ENCODE measurements at regions not wholly inside any gene's neighbourhood (a gene's known extent, or its start where the extent isn't known, plus 50 kb on each side); places are given as distances from the start of the nearest gene placed in this dataset.
"Not testable (repeated sequence)": the region's sequence is repeated elsewhere in the genome, so short reads cannot be mapped to it uniquely, and the experiment has no call there.

DNA sequence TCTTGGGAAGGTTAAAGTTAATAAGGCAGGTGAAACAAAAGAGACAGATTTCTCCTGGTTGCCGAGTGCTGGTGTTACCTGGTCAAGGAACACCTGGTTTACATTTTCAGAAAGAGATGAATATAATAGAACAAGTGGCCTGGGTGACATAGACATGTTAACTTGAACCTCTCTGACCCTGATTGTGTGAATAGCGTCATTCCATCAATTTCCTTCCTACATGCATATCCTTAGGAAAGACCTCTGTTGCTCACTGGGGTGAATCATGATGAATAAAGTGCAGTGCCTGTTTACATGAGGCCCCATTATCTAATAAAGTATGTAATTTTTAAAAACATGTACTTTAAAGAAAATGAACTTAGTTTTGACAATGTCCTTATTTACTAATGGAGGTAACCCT is 1822.9 kb upstream of the FLRT2 start:
- Mint-ChIP-seq H3K27me3 (ENCODE audit: low read depth) (no peaks in the 10 kb centered on the region), H3K27ac (no peak overlapping the region), H3K9me3 (peaks cover 9% of the 10 kb centered on the region), H3K36me3 (ENCODE audit: low read depth) (no peaks in the 10 kb centered on the region), H3K4me1 (ENCODE audit: low read depth) (no peaks in the 10 kb centered on the region), H3K4me3 (no peak overlapping the region)
- CTCF ChIA-PET: interaction anchor here (0.6 kb wide), 1 partner anchor 283 kb away, joined by 4 read pairs; no protein-coding TSS in a partner anchor
- no peak for DNase-seq
- intact Hi-C loops (cut with micrococcal nuclease): no loop called here

DNA sequence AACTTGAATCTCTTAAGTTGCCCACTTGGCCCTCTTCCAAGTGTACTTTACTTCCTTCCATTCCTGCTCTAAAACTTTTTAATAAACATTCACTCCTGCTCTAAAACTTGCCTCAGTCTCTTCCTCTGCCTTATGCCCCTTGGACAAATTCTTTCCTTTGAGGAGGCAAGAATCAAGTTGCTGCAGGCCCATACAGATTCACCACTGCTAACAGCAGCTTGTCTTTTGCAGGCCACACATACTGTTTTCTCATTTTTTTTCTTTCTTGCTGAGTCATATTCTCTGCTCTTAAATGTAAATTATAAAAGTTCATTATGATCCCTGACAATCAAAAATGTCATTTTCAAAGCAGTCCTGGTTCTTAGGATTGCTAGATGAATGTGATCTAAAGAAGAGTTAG is 1820.8 kb upstream of the FLRT2 start:
- Mint-ChIP-seq H3K27me3 (ENCODE audit: low read depth) (no peaks in the 10 kb centered on the region), H3K36me3 (ENCODE audit: low read depth) (no peaks in the 10 kb centered on the region), H3K4me3 (no peak overlapping the region), H3K4me1 (ENCODE audit: low read depth) (no peaks in the 10 kb centered on the region), H3K27ac (no peak overlapping the region), H3K9me3 (peaks cover 8% of the 10 kb centered on the region)
- intact Hi-C loops (cut with micrococcal nuclease): no loop called here
- CTCF ChIA-PET: no interaction called here
- DNase-seq: no peak

DNA sequence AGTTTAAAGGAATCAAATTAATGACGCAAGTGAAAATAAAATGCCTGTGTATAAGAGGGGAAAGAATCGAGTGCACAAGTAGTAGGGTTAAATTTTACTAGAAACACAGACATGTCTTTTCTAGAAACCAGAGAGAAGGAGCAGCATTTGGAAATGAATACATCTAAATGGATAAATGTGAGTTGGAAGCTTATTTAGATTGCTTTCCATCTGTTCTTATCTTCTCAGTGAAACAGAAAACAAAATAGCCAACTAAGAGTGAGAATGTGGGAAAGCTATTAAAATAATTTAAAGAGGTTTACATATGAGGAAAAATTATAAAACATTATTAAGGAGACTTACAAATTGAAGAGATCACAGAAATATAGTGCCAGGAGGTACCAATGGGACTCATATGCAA is 1818.9 kb upstream of the FLRT2 start:
- H3K27me3 Mint-ChIP-seq (ENCODE audit: low read depth): no peaks in the 10 kb centered on the region
- H3K4me1 Mint-ChIP-seq (ENCODE audit: low read depth): no peaks in the 10 kb centered on the region
- H3K9me3 Mint-ChIP-seq: peaks cover 4% of the 10 kb centered on the region
- CTCF ChIA-PET: no interaction called here
- H3K27ac Mint-ChIP-seq: no peak overlapping the region
- no peak overlapping the region for H3K4me3 Mint-ChIP-seq
- no peak for DNase-seq
- intact Hi-C loops (cut with micrococcal nuclease): no loop called here
- no peaks in the 10 kb centered on the region for H3K36me3 Mint-ChIP-seq (ENCODE audit: low read depth)

DNA sequence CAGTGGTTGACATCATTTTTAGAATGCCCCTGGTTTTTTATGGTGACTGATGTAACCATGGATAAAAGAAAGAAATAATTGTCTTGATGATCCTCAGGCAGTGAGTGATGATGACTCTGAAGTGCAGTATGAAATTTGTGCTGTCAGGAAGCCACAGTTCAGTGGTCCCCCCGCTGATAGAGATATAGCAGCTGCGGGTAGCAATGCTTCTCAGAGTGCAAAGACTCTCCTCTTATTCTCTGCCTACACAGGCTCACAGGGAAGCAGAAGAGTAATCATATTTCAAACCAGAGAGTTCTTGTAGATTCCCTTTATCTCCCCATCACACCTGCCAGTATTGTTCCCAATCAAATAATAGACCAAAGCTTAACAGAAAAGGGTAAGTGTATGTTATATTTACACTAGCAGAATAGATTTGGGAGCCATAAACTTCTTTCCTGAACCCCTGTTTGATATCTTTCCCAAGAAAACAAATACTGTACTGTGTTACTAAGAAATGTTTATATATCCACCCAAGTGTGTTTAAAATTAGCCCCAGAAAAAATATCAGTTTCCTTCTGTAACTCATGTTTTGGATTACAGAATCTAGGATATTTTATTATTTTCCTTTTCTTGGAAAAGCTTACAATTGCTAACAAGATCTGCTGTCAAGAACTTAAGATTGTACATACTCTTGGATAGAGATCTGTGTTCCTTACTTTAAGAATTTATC is 1817.4 kb upstream of the FLRT2 start:
- intact Hi-C loops (cut with micrococcal nuclease): no loop called here
- Mint-ChIP-seq H3K36me3 (ENCODE audit: low read depth) (no peaks in the 10 kb centered on the region), H3K27ac (no peak overlapping the region), H3K4me1 (ENCODE audit: low read depth) (no peaks in the 10 kb centered on the region), H3K27me3 (ENCODE audit: low read depth) (no peaks in the 10 kb centered on the region), H3K9me3 (peaks cover 1% of the 10 kb centered on the region), H3K4me3 (no peak overlapping the region)
- DNase-seq: no peak
- CTCF ChIA-PET: no interaction called here

DNA sequence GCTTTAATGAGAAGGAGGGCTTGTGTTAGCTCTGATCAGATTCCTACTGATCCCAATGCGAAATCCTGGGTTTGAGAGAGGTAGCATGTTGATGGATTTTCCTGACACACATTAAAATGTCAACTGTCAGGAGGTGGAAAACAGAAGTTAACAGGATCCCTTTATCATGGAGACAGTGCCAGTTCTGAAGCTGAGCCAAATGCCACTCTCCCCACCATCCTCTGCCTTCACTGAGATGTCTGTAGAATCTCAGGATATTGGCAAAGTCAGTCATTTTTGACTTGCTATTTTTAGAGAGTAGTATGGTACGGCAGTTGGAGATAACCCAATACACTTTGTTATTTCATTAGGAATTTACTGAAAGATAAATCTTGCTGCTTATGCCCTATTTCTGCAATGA is 1816.2 kb upstream of the FLRT2 start:
- CTCF ChIA-PET: no interaction called here
- no peaks in the 10 kb centered on the region for H3K36me3 Mint-ChIP-seq (ENCODE audit: low read depth)
- no peaks in the 10 kb centered on the region for H3K4me1 Mint-ChIP-seq (ENCODE audit: low read depth)
- no peak for DNase-seq
- H3K4me3 Mint-ChIP-seq: no peak overlapping the region
- intact Hi-C loops (cut with micrococcal nuclease): no loop called here
- H3K27ac Mint-ChIP-seq: no peak overlapping the region
- peaks cover 4% of the 10 kb centered on the region for H3K9me3 Mint-ChIP-seq
- H3K27me3 Mint-ChIP-seq (ENCODE audit: low read depth): no peaks in the 10 kb centered on the region

DNA sequence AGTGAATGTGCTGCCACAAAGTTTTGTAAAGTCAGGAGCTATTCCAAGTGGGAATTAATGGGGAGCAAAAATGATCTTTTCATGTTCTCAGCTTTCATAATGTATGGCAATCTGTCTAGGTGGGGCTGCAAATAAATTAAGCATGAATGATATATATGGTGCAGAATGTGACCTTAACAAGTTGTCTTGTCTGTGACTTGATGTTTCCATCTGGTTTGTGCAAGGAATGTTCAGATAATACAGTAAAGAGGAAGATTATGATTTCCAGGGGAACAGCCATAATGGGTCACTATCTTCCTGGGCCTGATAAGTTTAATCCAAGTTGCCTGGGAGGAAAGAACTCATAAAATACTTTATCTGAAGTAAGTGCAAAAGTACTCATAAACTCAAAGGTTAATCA is 1815.8 kb upstream of the FLRT2 start:
- intact Hi-C loops (cut with micrococcal nuclease): no loop called here
- Mint-ChIP-seq H3K4me3 (no peak overlapping the region), H3K27me3 (ENCODE audit: low read depth) (no peaks in the 10 kb centered on the region), H3K27ac (no peak overlapping the region), H3K36me3 (ENCODE audit: low read depth) (no peaks in the 10 kb centered on the region), H3K4me1 (ENCODE audit: low read depth) (no peaks in the 10 kb centered on the region), H3K9me3 (peaks cover 3% of the 10 kb centered on the region)
- DNase-seq: no peak
- CTCF ChIA-PET: no interaction called here

DNA sequence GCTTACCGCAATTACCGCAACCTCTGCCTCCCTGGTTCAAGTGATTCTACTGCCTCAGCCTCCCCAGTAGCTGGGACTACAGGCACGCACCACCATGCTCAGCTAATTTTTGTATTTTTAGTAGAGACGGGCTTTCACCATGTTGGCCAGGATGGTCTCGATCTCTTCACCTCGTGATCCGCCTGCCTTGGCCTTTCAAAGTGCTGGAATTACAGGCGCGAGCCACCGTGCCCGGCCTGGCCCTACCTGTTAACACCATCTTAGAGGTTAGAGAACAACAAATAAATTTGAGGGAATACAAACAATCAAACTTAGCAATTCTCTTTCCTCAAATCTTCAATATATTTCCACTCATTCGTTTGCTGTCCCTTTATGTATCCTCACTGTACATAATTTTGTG is 1810.5 kb upstream of the FLRT2 start:
- H3K4me1 Mint-ChIP-seq (ENCODE audit: low read depth); CTCF ChIA-PET; H3K4me3 Mint-ChIP-seq: not testable (repeated sequence)

DNA sequence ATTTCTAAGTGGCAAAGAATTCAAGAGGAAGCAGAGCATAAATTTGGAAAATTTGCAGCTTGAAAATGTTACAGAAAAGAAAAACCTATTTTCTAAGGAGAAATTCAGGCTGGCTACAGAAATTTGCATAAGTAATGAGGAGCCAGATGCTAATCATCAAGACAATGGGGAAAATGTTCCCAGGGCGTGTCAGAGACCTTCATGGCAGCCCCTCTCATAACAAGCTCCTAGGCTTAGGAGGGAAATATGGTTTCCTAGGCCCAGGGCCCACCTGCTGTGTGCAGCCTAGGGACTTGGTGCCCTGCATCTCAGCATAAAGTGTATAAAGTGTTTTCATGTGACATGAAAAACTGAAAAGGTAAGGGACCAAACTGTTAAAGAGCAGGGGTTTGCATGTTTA is 1796.3 kb upstream of the FLRT2 start:
- DNase-seq: no peak
- CTCF ChIA-PET: no interaction called here
- Mint-ChIP-seq H3K4me3 (no peak overlapping the region), H3K4me1 (ENCODE audit: low read depth) (no peaks in the 10 kb centered on the region), H3K27me3 (ENCODE audit: low read depth) (no peaks in the 10 kb centered on the region), H3K9me3 (peaks cover 20% of the 10 kb centered on the region), H3K27ac (no peak overlapping the region), H3K36me3 (ENCODE audit: low read depth) (no peaks in the 10 kb centered on the region)
- intact Hi-C loops (cut with micrococcal nuclease): no loop called here

More for the DNA sequence above, 1810.5 kb upstream of the FLRT2 start:
- intact Hi-C loops (cut with micrococcal nuclease); H3K36me3 Mint-ChIP-seq (ENCODE audit: low read depth); H3K9me3 Mint-ChIP-seq; DNase-seq; H3K27me3 Mint-ChIP-seq (ENCODE audit: low read depth); H3K27ac Mint-ChIP-seq: not testable (repeated sequence)

DNA sequence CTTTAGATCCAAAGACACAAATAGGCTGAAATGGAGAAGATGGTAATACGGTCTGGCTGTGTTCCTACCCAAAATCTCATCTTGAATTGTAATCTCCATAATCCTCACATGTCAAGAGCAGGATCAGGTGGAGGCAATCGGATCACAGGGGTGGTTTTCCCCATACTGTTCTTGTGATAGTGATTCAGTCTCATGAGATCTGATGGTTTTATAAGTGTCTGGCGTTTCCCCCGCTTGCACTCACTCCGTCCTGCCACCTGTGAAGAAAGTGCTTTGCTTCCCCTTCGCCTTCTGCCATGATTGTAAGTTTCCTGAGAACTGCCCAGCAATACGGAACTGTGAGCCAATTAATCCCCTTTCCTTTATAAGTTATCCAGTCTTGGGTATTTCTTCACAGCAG is 1795.5 kb upstream of the FLRT2 start:
- Mint-ChIP-seq H3K4me1 (ENCODE audit: low read depth) (no peaks in the 10 kb centered on the region), H3K9me3 (peaks cover 18% of the 10 kb centered on the region), H3K4me3 (no peak overlapping the region), H3K27ac (no peak overlapping the region), H3K36me3 (ENCODE audit: low read depth) (no peaks in the 10 kb centered on the region), H3K27me3 (ENCODE audit: low read depth) (no peaks in the 10 kb centered on the region)
- CTCF ChIA-PET: no interaction called here
- intact Hi-C loops (cut with micrococcal nuclease): no loop called here
- DNase-seq: no peak

DNA sequence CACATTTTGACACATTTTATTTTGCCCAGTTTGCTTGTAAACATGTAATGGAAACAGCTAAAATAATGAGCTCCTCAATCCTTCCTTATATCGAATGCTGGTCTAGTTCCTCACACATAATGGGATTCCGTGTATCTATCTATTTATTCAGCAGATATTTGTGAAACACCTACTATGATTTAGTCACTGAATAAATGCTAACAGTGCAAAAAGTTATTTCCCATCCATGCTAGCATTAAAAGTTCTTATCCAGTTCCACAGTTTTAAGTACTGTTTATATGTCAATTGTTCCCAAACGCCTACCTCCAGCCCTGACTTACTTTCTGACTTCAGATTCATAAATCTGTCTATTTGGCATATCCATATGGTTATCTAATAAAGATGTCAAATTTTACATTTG is 1788.7 kb upstream of the FLRT2 start:
- H3K9me3 Mint-ChIP-seq: peaks cover 11% of the 10 kb centered on the region
- H3K36me3 Mint-ChIP-seq (ENCODE audit: low read depth): no peaks in the 10 kb centered on the region
- no peak overlapping the region for H3K27ac Mint-ChIP-seq
- intact Hi-C loops (cut with micrococcal nuclease): no loop called here
- H3K27me3 Mint-ChIP-seq (ENCODE audit: low read depth): no peaks in the 10 kb centered on the region
- H3K4me1 Mint-ChIP-seq (ENCODE audit: low read depth): no peaks in the 10 kb centered on the region
- CTCF ChIA-PET: no interaction called here
- no peak overlapping the region for H3K4me3 Mint-ChIP-seq
- no peak for DNase-seq

DNA sequence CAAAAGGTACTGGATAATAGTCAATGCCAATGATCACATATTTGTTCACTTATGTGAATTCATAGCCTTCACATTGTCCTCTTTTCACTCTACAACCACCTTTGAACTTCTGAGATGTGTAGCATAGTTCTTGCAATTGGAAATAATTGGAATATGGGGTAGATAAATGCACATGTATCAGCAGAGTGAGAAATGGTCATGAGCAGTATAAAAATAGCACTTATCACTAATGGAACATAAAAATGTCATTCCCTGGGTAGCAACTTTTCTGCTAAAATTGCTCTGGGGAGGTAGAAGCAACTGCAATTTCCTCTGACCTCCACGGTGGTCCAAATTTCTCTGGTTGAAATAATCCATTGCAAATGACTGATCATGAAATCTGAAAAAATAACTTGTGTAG is 1785.7 kb upstream of the FLRT2 start:
- Mint-ChIP-seq H3K4me1 (ENCODE audit: low read depth) (no peaks in the 10 kb centered on the region), H3K27ac (no peak overlapping the region), H3K27me3 (ENCODE audit: low read depth) (no peaks in the 10 kb centered on the region), H3K36me3 (ENCODE audit: low read depth) (no peaks in the 10 kb centered on the region), H3K4me3 (no peak overlapping the region), H3K9me3 (peaks cover 17% of the 10 kb centered on the region)
- intact Hi-C loops (cut with micrococcal nuclease): no loop called here
- no peak for DNase-seq
- CTCF ChIA-PET: no interaction called here

DNA sequence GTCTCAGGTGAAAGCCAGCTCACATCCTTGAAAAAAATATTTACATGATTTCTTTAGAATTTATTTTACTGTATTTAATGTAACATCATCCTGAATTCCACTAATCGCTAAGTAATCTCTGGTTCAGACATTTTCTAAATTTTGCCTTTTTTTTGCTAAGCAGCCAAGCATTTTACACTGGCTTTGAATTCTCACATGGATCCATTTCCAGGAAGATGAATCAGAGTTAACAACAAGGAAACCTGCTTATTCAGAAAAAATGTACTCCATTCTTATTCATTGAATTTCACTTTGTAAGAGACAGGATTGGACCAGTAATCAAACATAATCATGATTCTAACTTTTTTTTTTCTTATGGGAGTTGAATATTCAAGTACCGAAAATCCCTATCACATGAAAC is 1785.1 kb upstream of the FLRT2 start:
- CTCF ChIA-PET: no interaction called here
- Mint-ChIP-seq H3K27me3 (ENCODE audit: low read depth) (no peaks in the 10 kb centered on the region), H3K27ac (no peak overlapping the region), H3K36me3 (ENCODE audit: low read depth) (no peaks in the 10 kb centered on the region), H3K4me3 (no peak overlapping the region), H3K9me3 (peaks cover 17% of the 10 kb centered on the region), H3K4me1 (ENCODE audit: low read depth) (no peaks in the 10 kb centered on the region)
- intact Hi-C loops (cut with micrococcal nuclease): no loop called here
- no peak for DNase-seq

DNA sequence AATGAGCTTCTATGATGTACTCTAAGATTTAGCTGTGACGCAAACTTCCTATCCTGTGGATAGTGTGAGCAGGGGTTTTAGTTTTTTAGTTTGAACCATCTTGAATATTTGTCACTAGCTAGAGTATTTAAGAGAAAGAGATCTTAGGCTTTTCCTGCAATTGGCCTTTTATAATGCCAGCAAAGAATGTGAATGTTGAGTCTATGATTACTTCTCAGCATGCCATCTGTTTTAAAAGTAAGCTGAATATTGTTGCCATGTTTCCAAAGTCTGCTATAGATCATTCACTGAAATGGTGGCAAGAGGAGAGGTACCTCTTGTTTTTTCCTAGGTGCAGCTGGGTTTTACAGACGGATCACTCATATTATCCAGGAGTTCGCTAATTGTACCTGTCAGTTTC is 1783.6 kb upstream of the FLRT2 start:
- H3K9me3 Mint-ChIP-seq: peaks cover 8% of the 10 kb centered on the region
- no peak for DNase-seq
- no peak overlapping the region for H3K27ac Mint-ChIP-seq
- H3K4me1 Mint-ChIP-seq (ENCODE audit: low read depth): no peaks in the 10 kb centered on the region
- no peak overlapping the region for H3K4me3 Mint-ChIP-seq
- no peaks in the 10 kb centered on the region for H3K36me3 Mint-ChIP-seq (ENCODE audit: low read depth)
- CTCF ChIA-PET: interaction anchor here (0.6 kb wide), 1 partner anchor 1379 kb away, joined by 3 read pairs; no protein-coding TSS in a partner anchor
- H3K27me3 Mint-ChIP-seq (ENCODE audit: low read depth): no peaks in the 10 kb centered on the region
- intact Hi-C loops (cut with micrococcal nuclease): no loop called here

DNA sequence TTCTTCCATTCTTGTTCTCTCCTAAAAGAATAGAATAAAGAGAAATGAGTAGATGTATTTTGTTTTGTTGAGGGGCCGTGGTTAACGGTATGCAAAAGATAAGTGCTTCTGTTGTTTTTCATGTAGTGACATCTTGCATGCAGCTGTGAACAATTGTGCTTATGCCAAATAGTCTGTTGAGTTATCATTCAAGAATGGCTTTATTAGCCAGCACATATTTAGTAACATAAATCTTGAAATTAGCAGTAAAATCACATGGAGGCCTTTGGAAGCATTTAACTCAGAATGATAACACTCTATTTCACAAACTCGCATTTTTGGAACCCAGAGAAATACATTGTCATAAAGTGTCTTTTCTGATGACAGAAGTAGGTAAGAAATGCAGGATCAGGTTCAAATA is 1772.0 kb upstream of the FLRT2 start:
- no peaks in the 10 kb centered on the region for H3K36me3 Mint-ChIP-seq (ENCODE audit: low read depth)
- intact Hi-C loops (cut with micrococcal nuclease): no loop called here
- H3K27ac Mint-ChIP-seq: no peak overlapping the region
- CTCF ChIA-PET: no interaction called here
- H3K4me1 Mint-ChIP-seq (ENCODE audit: low read depth): no peaks in the 10 kb centered on the region
- no peaks in the 10 kb centered on the region for H3K27me3 Mint-ChIP-seq (ENCODE audit: low read depth)
- no peak overlapping the region for H3K4me3 Mint-ChIP-seq
- H3K9me3 Mint-ChIP-seq: no peaks in the 10 kb centered on the region
- DNase-seq: no peak

All from activated naive CD4-positive, alpha-beta T cell treated with anti-CD3 and anti-CD28 coated beads for 36 hours (primary cell).